Peyer's patch (tissue), 4 donors: ENCODE measurements at regions not wholly inside any gene's neighbourhood (a gene's known extent, or its start where the extent isn't known, plus 50 kb on each side); places are given as distances from the start of the nearest gene placed in this dataset.

ENCODE experiments used
- DNase-seq, 3 donors: peaks; one replicate each; pipeline ENCODE4 v3.0.0-alpha.2; 2017 to 2019
- H3K27ac ChIP-seq, 4 donors: fragments of 200-600 bp; sonication (generic); one replicate each; pipeline ENCODE4 v1.5.1; 2016 to 2019
- H3K27me3 ChIP-seq, 2 donors: fragments of 200-600 bp; sonication (generic); one replicate each; pipeline ENCODE4 v1.5.1; 2019
- H3K36me3 ChIP-seq, 3 donors: fragments of 200-600 bp; sonication (generic); one replicate each; pipeline ENCODE4 v1.5.1; 2016 to 2019
- H3K4me1 ChIP-seq, 4 donors: fragments of 200-600 bp; sonication (generic); one replicate each; pipeline ENCODE4 v1.5.1; 2016 to 2019
- H3K4me3 ChIP-seq, 4 donors: fragments of 200-600 bp; sonication (generic); 1 replicate in 3 of 4; 2 replicates in 1 of 4; pipeline ENCODE4 v1.5.1; 2016 to 2019; ENCODE audit warnings: mild to moderate bottlenecking in 1 of 4
- H3K9me3 ChIP-seq, 4 donors: fragments of 200-600 bp; sonication (generic); one replicate each; pipeline ENCODE4 v1.5.1; 2016 to 2019; ENCODE audit warnings: mild to moderate bottlenecking in 1 of 4
- POLR2A ChIP-seq, 2 donors: fragments of 450-650 bp; IDR thresholded peaks; one replicate each; pipeline ENCODE4 v1.5.1; 2017; ENCODE audit warnings: antibody characterized with exemption in 2 of 2, mild to moderate bottlenecking in 2 of 2, moderate library complexity in 2 of 2
- TF ChIP-seq, protein P1 (sequence below), 6 experiments: fragments of 450-650 bp in 4 of 6; fragments of 200-600 bp in 2 of 6; sonication (generic) in 1 of 6; IDR thresholded peaks; one replicate each; pipeline ENCODE4 v1.5.1; 2017 to 2019; ENCODE audit warnings: antibody characterized with exemption in 6 of 6, mild to moderate bottlenecking in 3 of 6, moderate library complexity in 1 of 6

GRCh38 chr7:148935451-148935850, 51.4 kb upstream of the EZH2 start:
- DNase-seq, result no peak
- no peaks in the 10 kb centered on the region for H3K4me1 ChIP-seq

More at GRCh38 chr7:148935451-148935850, 51.4 kb upstream of the EZH2 start:
- Histone ChIP-seq H3K9me3 (no peaks in the 10 kb centered on the region), H3K27me3 (no peaks in the 10 kb centered on the region), H3K27ac (no peak overlapping the region), H3K36me3 (no peaks in the 10 kb centered on the region), H3K4me3 (no peak overlapping the region)
- TF ChIP-seq, protein P1, sequence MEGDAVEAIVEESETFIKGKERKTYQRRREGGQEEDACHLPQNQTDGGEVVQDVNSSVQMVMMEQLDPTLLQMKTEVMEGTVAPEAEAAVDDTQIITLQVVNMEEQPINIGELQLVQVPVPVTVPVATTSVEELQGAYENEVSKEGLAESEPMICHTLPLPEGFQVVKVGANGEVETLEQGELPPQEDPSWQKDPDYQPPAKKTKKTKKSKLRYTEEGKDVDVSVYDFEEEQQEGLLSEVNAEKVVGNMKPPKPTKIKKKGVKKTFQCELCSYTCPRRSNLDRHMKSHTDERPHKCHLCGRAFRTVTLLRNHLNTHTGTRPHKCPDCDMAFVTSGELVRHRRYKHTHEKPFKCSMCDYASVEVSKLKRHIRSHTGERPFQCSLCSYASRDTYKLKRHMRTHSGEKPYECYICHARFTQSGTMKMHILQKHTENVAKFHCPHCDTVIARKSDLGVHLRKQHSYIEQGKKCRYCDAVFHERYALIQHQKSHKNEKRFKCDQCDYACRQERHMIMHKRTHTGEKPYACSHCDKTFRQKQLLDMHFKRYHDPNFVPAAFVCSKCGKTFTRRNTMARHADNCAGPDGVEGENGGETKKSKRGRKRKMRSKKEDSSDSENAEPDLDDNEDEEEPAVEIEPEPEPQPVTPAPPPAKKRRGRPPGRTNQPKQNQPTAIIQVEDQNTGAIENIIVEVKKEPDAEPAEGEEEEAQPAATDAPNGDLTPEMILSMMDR (IDR thresholded peaks at IDR 0.05), result no peak
- no peak for TF ChIP-seq POLR2A (IDR thresholded peaks at IDR 0.05)
